WTC11 (cell line): ENCODE measurements at regions not wholly inside any gene's neighbourhood (a gene's known extent, or its start where the extent isn't known, plus 50 kb on each side); places are given as distances from the start of the nearest gene placed in this dataset.

Source experiments
- RORB ChIP-seq: fragments of 250-450 bp; sonication (Bioruptor Pico); IDR thresholded peaks from 2 replicates; pipeline ENCODE4 v1.9.0; 2021; ENCODE audit warnings: mild to moderate bottlenecking
- TF ChIP-seq, protein P1 (sequence below): sonication (generic); formaldehyde crosslinking; IDR thresholded peaks from 2 replicates; pipeline ENCODE4 v1.8.1; 2023; ENCODE audit warnings: mild to moderate bottlenecking, missing genetic modification reagents, moderate library complexity
- TF ChIP-seq, protein P2 (sequence below): sonication (generic); formaldehyde crosslinking; conservative IDR thresholded peaks from 2 replicates; pipeline ENCODE4 v1.8.1; 2022; ENCODE audit warnings: mild to moderate bottlenecking, missing genetic modification reagents

GRCh38 chr9:86764671-86765343 is 182.5 kb downstream of the GAS1 start:
- TF ChIP-seq, protein P1, sequence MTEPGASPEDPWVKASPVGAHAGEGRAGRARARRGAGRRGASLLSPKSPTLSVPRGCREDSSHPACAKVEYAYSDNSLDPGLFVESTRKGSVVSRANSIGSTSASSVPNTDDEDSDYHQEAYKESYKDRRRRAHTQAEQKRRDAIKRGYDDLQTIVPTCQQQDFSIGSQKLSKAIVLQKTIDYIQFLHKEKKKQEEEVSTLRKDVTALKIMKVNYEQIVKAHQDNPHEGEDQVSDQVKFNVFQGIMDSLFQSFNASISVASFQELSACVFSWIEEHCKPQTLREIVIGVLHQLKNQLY (CRISPR knock-in tag) = no peak
- TF ChIP-seq, protein P2, sequence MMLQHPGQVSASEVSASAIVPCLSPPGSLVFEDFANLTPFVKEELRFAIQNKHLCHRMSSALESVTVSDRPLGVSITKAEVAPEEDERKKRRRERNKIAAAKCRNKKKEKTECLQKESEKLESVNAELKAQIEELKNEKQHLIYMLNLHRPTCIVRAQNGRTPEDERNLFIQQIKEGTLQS (CRISPR knock-in tag) = no peak
- TF ChIP-seq RORB (CRISPR knock-in tag) = no peak
